Mucosa of descending colon (tissue), 3 donors: ENCODE measurements at regions not wholly inside any gene's neighbourhood (a gene's known extent, or its start where the extent isn't known, plus 50 kb on each side); places are given as distances from the start of the nearest gene placed in this dataset.

ENCODE experiments used
- ATAC-seq: fragments of 200-7000 bp; cut with Tn5 transposase; one replicate; pipeline ENCODE4 v1.9.1; 2020; ENCODE audit warnings: mild to moderate bottlenecking, moderate library complexity
- DNase-seq, 3 donors: peaks; one replicate each; pipeline ENCODE4 v3.0.0-alpha.2; 2020
- H3K36me3 ChIP-seq: fragments of 200-600 bp; one replicate; pipeline ENCODE4 v1.8.0; 2021; ENCODE audit warnings: low read depth, mild to moderate bottlenecking
- H3K4me1 ChIP-seq: fragments of 200-600 bp; one replicate; pipeline ENCODE4 v1.8.0; 2021; ENCODE audit warnings: low read depth, mild to moderate bottlenecking
- H3K4me3 ChIP-seq: fragments of 200-600 bp; one replicate; pipeline ENCODE4 v1.8.0; 2021; ENCODE audit warnings: mild to moderate bottlenecking
- H3K9me3 ChIP-seq: fragments of 200-600 bp; one replicate; pipeline ENCODE4 v1.8.0; 2021; ENCODE audit warnings: mild to moderate bottlenecking
- intact Hi-C, 2 donors: fragments of 100-400 bp; cut with DNase I in 1 of 2; cut with micrococcal nuclease in 1 of 2; formaldehyde crosslinking; loops; one replicate each; pipeline versions ENCODE4 v1.11.0 to v1.11.1; 2022; cut with DNase I, micrococcal nuclease
- TF ChIP-seq, protein P1 (sequence below): fragments of 200-600 bp; IDR thresholded peaks from one replicate; pipeline ENCODE4 v1.8.0; 2022; ENCODE audit warnings: antibody characterized with exemption, mild to moderate bottlenecking
- donor health status: DM: no; HTN: no; CAD: no; lungs with moderate emphysema.
- donor health status: DM: no; HTN: no; CAD: no.
- donor health status: DM: no; HTN: yes; CAD: no.

DNA sequence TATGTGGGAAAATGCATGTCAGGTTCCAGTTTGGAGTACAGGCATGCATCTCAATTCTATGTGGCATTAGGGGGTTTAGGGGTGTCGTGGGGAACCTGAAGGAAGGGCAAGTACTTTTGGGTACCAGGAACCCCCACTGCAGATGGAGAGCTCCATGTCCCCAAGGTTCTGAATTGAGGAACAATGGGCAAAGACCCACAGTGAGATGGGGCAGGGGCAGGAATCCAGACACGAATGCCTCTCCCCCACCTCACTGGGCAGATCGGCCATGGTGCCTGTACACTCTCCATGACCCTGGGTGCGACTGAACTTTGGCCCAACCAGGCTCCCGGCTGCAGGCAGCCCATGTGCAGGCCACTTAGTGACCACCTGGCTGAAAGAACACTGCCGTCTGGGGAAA, 209.3 kb downstream of the HAUS1 start:
- ATAC-seq (no peak), DNase-seq (no peak)
- H3K4me1 ChIP-seq, result no peaks in the 10 kb centered on the region
- TF ChIP-seq, protein P1, sequence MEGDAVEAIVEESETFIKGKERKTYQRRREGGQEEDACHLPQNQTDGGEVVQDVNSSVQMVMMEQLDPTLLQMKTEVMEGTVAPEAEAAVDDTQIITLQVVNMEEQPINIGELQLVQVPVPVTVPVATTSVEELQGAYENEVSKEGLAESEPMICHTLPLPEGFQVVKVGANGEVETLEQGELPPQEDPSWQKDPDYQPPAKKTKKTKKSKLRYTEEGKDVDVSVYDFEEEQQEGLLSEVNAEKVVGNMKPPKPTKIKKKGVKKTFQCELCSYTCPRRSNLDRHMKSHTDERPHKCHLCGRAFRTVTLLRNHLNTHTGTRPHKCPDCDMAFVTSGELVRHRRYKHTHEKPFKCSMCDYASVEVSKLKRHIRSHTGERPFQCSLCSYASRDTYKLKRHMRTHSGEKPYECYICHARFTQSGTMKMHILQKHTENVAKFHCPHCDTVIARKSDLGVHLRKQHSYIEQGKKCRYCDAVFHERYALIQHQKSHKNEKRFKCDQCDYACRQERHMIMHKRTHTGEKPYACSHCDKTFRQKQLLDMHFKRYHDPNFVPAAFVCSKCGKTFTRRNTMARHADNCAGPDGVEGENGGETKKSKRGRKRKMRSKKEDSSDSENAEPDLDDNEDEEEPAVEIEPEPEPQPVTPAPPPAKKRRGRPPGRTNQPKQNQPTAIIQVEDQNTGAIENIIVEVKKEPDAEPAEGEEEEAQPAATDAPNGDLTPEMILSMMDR, result no peak
- no peaks in the 10 kb centered on the region for H3K36me3 ChIP-seq
- no peak overlapping the region for H3K4me3 ChIP-seq
- intact Hi-C loops, result no loop called here
- no peaks in the 10 kb centered on the region for H3K9me3 ChIP-seq

DNA sequence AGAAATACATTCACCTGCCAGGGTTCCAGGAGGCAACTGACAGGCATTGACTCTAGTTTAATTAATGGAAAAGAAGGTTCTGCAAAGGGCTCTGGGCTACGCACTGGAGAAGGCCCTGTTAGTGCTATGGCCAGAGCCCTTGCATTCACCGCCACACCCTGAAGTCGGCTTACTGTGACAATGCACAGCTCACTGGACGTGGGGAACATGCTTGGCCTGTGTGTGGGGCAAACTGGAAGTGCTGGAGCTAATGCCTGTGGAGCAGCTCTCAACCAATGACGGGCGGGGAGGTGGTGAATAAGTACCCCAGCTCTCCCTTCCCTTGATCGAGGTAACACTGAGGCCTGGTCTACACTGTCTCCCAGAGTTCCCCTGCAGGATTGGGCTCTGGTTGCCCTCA, 209.8 kb downstream of the HAUS1 start:
- H3K36me3 ChIP-seq, result no peaks in the 10 kb centered on the region
- no peaks in the 10 kb centered on the region for H3K4me1 ChIP-seq
- H3K9me3 ChIP-seq, result no peaks in the 10 kb centered on the region
- intact Hi-C loops, result no loop called here
- H3K4me3 ChIP-seq, result no peak overlapping the region
- no peak for ATAC-seq
- TF ChIP-seq, protein P1, result no peak
- no peak for DNase-seq

- H3K4me3 ChIP-seq, result no peak overlapping the region
- DNase-seq (no peak), ATAC-seq (no peak)
- no peaks in the 10 kb centered on the region for H3K9me3 ChIP-seq
- H3K36me3 ChIP-seq, result no peaks in the 10 kb centered on the region
- TF ChIP-seq, protein P1, result no peak
- no peaks in the 10 kb centered on the region for H3K4me1 ChIP-seq
- intact Hi-C loops, result no loop called here
These were observed 211.0 kb downstream of the HAUS1 start for GRCh38 chr18:46315161-46315560.

DNA sequence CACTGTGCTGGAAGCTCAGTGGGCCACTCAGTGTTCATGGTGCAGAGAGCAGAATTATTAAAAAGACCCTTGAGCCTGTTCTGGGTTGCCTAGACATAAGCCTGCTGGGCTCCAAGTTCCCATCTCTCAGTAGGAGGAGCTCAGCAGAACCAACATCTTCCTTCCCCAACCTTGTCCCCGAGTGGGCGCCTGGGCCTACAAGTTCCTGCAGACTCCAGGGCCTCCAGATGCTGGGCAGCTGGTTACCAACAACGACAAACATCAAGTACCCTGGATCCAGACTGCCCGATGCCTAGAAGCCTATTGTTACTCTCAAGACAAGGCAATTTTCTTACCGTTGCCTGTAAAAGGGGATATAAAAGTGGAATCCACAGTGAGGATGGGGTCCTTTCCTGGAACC, 214.2 kb downstream of the HAUS1 start:
- TF ChIP-seq, protein P1, result no peak
- no peak overlapping the region for H3K4me3 ChIP-seq
- H3K36me3 ChIP-seq, result no peaks in the 10 kb centered on the region
- intact Hi-C loops, result no loop called here
- no peaks in the 10 kb centered on the region for H3K4me1 ChIP-seq
- no peaks in the 10 kb centered on the region for H3K9me3 ChIP-seq
- ATAC-seq (no peak), DNase-seq (no peak)

DNA sequence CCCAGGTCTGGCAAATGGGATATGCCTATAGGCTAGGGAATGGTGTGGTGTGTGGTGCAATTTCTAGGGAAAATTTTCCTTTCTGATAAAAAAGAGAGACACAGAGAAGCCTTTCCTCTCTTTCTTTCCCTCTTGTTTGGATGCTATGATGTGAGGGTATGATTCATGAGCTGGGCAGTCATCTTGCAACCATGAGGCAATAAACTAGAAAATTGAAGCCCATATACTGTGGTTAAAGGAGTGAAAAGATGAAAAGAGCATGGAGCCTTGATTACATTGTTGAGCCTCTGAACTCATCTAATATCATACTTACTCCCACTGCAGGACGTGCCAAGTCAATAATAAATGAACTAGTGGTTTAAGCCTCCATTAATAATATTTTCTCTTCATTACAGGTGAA, 215.6 kb downstream of the HAUS1 start:
- no peaks in the 10 kb centered on the region for H3K9me3 ChIP-seq
- TF ChIP-seq, protein P1, result no peak
- no peaks in the 10 kb centered on the region for H3K36me3 ChIP-seq
- DNase-seq, result no peak
- ATAC-seq, result no peak
- intact Hi-C loops, result no loop called here
- H3K4me1 ChIP-seq, result no peaks in the 10 kb centered on the region
- no peak overlapping the region for H3K4me3 ChIP-seq

DNA sequence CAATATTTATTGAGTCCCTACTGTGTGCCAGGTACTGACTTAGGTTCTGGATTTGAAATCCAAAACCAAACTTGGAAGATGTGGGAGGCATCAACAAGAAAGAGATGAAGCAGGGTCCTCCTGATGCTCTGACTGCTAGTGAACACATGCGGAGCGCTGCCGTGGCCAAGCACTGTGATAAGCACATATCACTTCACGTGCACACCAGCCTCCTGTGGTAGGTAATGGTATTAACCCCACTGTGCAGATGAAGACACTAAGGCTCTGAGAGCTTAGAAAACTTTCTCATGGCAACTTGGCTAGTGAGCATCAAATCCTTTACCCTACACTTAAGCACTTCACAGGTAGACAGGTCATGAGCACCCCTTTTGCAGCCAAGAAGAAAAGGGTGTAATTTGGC, 216.1 kb downstream of the HAUS1 start:
- Histone ChIP-seq H3K4me1 (no peaks in the 10 kb centered on the region), H3K36me3 (no peaks in the 10 kb centered on the region), H3K4me3 (no peak overlapping the region), H3K9me3 (no peaks in the 10 kb centered on the region)
- no peak for DNase-seq
- no peak for ATAC-seq
- intact Hi-C loops, result no loop called here
- TF ChIP-seq, protein P1, result no peak
